Fibroblast of pulmonary artery (primary cell): ENCODE measurements at regions not wholly inside any gene's neighbourhood (a gene's known extent, or its start where the extent isn't known, plus 50 kb on each side); places are given as distances from the start of the nearest gene placed in this dataset.

Experiments
- DNase-seq: peaks from one replicate; pipeline ENCODE4 v3.0.0-alpha.2; 2010; ENCODE audit warnings: low read depth
- H3K4me3 ChIP-seq: replicated peaks from 2 replicates; pipeline ENCODE4 v1.5.1; 2011; ENCODE audit warnings: low read depth, mild to moderate bottlenecking, control low read depth, low read length, moderate library complexity
- TF ChIP-seq, protein P1 (sequence below): IDR thresholded peaks from 2 replicates; pipeline ENCODE4 v1.5.1; 2011; ENCODE audit warnings: mild to moderate bottlenecking, control low read depth, low read length, inconsistent platforms; ENCODE audit errors: missing control alignments

DNA sequence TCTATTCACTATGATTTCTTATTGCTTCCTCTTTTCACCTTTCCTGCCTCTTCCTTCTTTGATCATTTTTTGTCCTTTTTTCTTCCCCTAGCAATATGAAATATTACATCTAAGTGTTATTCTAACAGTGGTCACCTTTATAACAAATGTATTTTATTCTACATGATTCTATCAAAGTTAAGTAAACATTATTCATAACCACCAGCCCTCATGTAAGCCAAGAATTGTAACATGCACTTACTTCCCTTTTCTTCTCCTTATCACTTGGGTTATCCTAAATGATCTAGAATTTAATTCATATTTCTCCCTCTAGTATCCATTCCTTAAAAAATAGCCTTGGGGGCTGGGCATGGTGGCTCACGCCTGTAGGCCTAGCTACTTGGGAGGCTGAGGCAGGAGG lies 88.3 kb upstream of the SLC22A23 start:
- no peak overlapping the region for H3K4me3 ChIP-seq
- TF ChIP-seq, protein P1, sequence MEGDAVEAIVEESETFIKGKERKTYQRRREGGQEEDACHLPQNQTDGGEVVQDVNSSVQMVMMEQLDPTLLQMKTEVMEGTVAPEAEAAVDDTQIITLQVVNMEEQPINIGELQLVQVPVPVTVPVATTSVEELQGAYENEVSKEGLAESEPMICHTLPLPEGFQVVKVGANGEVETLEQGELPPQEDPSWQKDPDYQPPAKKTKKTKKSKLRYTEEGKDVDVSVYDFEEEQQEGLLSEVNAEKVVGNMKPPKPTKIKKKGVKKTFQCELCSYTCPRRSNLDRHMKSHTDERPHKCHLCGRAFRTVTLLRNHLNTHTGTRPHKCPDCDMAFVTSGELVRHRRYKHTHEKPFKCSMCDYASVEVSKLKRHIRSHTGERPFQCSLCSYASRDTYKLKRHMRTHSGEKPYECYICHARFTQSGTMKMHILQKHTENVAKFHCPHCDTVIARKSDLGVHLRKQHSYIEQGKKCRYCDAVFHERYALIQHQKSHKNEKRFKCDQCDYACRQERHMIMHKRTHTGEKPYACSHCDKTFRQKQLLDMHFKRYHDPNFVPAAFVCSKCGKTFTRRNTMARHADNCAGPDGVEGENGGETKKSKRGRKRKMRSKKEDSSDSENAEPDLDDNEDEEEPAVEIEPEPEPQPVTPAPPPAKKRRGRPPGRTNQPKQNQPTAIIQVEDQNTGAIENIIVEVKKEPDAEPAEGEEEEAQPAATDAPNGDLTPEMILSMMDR = no peak
- no peak for DNase-seq

DNA sequence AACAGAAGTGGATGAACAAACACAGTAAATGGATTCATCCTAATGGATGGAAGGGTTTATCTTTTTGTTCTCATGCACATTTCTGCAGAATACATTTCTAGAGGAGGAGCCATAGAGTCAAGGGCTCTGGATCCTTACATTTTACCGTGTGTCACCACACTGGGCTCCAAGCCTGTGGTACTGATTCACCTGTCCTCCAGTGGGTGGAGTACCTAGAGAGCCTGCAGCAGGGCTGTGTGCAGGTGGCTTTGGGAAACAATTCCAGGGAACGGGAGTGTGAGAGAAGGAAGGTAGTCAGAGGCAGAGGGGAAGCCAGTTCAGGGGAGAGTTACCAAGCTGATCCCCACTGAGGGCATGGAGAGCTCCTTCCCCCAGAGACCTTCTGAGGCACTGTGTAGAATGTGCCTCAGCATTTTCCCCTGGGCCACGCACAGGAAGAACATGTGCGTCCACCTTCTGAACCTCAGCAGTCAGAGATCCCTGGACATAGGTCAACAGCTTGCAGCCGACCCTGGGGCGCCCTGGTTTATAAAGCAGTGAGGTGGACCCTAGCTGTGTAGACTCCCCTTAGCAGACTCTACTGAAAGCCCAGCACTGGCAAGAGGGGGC lies 85.3 kb upstream of the SLC22A23 start:
- TF ChIP-seq, protein P1 = no peak
- no peak for DNase-seq
- no peak overlapping the region for H3K4me3 ChIP-seq

DNA sequence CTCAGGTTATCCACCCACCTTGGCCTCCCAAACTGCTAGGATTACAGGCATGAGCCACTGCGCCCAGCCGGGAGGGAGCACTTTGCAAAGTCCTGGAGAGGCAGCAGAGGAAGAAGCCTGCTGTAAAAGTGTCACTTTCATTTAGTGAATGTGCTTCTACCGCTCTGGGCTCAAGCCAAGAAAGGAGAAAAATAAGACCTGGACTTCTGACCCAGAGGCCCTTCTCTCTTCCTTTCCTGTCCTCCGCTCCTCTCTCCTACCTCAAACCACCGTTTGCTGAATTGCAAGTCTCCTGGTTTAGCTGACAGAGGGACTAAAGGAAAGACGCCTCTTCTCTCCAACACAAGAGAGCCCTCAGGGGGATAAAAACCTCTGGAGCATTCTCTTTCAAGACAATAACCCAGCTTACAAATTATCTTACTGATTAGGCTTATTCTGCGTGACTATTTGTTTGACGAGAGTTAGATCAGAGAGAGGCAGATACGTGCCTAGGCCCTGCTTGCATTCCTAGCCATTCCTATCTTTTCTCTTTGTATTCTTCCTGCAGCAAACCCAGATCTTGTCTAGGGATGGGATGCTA lies 84.2 kb upstream of the SLC22A23 start:
- no peak overlapping the region for H3K4me3 ChIP-seq
- no peak for DNase-seq
- TF ChIP-seq, protein P1 = no peak

DNA sequence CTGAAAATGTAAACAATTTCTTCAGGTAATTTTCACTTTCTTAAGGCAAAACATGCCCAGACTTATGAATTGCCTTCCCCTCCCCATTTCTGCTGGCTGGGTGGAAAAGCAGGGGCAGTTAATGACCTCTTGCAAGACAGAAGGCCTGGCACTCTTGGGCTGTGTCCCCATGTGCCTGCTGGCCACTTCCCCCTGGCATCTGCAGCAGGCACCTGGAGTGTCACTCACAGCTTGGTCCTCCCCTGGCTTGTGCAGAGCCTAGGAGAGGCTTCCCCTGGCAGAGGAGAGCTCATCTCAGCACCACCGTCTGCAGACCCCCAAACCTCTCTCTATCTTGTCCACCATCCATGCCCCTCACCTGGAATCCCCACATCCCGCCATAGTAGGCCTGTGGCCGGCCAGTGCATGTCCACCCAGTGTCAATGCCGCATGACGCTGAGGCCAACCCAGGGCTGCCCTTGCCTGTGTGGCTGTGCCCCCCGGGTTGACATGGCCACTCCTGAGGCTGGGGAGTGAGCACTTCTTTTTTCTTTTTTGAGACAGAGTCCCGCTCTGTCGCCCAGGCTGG lies 83.5 kb upstream of the SLC22A23 start:
- TF ChIP-seq, protein P1 = no peak
- no peak for DNase-seq
- H3K4me3 ChIP-seq = no peak overlapping the region

DNA sequence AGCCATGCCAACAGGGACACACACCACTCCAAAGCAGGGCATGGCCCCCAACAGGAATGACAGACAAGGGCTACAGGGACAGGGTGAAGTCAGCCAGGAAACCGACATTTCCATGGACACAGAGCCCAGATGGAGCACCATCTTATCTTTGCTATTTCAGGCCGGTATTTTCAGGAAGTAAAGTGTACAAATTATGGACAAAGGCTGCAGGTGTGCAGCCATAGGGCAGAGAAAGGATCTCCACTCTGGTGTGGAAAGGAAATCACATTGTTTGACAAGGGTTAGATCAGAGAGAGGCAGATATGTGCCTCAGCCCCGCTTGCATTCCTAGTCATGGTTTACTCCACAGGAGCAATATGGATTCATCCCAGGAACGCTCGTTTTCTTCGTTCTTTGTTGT lies 81.7 kb upstream of the SLC22A23 start:
- H3K4me3 ChIP-seq = no peak overlapping the region
- DNase-seq = no peak
- TF ChIP-seq, protein P1 = no peak

DNA sequence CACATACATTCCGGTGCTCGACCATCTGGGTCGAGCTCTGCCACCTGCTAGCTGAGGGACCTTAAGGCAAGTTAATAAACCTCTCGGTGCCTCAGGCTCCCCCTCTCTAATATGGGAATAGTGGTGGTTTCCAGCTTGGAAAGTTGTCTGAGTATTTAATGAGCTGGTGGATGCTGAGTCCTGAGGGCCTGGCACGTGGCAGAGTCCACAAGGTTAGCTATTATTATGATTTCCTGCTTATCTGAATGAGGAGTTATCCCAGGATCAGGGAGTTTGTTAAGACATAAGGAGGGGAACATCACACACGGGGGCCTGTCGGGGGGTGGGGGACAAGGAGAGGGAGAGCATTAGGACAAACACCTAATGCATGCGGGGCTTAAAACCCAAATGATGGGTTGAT lies 80.1 kb upstream of the SLC22A23 start:
- no peak overlapping the region for H3K4me3 ChIP-seq
- TF ChIP-seq, protein P1 = no peak
- DNase-seq = no peak
